ENCODE measurements at regions not wholly inside any gene's neighbourhood (a gene's known extent, or its start where the extent isn't known, plus 50 kb on each side); places are given as distances from the start of the nearest gene placed in this dataset.

DNA sequence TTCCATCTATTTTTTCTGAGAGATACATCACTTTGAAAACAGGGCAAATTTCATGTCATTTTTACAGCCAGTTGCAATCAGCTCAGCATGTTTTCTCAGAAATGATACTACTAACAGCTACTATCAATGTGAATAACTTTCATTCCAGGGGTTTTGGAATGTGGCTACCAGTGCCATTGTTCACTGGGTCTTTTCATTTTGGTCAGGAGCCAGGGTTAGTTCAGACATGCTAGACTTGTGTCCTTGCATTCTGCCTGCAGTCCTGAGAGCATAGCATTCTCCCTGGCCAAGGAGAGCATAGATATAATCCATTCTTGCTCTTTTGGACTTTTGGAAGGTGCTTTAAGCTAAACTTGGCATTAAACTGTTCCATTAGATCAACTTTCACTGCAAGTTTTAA is 160.9 kb upstream of the NEBL start:
- no peak for ATAC-seq
- Histone ChIP-seq H3K9me3 (no peaks in the 10 kb centered on the region), H3K4me3 (no peak overlapping the region), H3K27ac (no peak overlapping the region), H3K36me3 (replicated peaks in 1 of 2; ENCODE audit: insufficient read depth in 1 of 2, low read depth in 2 of 2) (no peaks in the 10 kb centered on the region), H3K4me1 (peaks cover 14% of the 10 kb centered on the region), H3K27me3 (no peaks in the 10 kb centered on the region)
- TF ChIP-seq POLR2A (IDR thresholded peaks at IDR 0.05) (no peak), CTCF (IDR thresholded peaks at IDR 0.05) (no peak)
- DNase-seq, result no peak
- intact Hi-C loops (cut with DNase I), result no loop called here

DNA sequence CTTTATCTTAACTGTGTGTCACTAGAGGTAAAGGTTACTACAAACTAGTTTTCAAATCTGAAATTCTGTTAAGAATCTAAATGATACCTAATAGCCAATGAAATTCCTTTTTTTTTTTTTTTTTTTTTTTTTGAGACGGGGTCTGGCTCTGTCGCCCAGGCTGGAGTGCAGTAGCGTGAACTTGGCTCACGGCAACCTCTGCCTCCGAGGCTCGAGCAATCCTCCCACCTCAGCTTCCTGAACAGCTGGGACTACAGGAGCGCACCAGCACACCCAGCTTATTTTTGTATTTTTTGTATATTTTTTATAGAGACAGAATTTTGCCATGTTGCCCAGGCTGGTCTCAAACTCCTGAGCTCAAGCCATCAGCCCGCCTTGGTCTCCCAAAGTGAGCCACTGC is 160.3 kb upstream of the NEBL start:
- no peaks in the 10 kb centered on the region for H3K27me3 ChIP-seq
- H3K9me3 ChIP-seq, result no peaks in the 10 kb centered on the region
- intact Hi-C loops (cut with DNase I), result no loop called here
- H3K36me3 ChIP-seq (replicated peaks in 1 of 2; ENCODE audit: insufficient read depth in 1 of 2, low read depth in 2 of 2), result no peaks in the 10 kb centered on the region
- no peak for DNase-seq
- no peak overlapping the region for H3K4me3 ChIP-seq
- ATAC-seq, result no peak
- TF ChIP-seq CTCF (IDR thresholded peaks at IDR 0.05), result no peak
- TF ChIP-seq POLR2A (IDR thresholded peaks at IDR 0.05), result no peak
- WGBS, 2 donors, result 80 to 92% methylated on average over 7 to 8 of the region's 8 CpGs
- peaks cover 9% of the 10 kb centered on the region for H3K4me1 ChIP-seq
- no peak overlapping the region for H3K27ac ChIP-seq

DNA sequence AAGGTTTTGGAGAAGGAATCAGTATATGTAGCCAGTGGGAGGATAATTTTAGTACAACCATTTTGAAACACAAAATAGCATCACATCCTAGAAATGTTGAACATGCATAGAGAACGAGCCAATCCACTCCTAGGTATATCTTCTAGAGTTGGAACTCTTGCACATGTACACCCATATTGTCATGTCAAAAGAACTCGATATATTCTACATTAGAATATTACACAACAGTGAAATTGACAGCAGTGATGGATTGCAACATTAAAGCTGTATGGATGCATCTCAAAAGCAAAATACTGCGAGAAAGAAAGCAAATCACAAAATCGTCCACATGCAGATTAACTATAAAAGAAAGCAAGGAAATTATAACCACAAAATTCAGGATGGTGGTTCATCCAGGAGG is 159.3 kb upstream of the NEBL start:
- no peak for ATAC-seq
- no peaks in the 10 kb centered on the region for H3K9me3 ChIP-seq
- WGBS, 2 donors, result 67 to 77% methylated on average over 4 of the region's 4 CpGs
- H3K4me1 ChIP-seq, result no peaks in the 10 kb centered on the region
- no peaks in the 10 kb centered on the region for H3K36me3 ChIP-seq (replicated peaks in 1 of 2; ENCODE audit: insufficient read depth in 1 of 2, low read depth in 2 of 2)
- intact Hi-C loops (cut with DNase I), result no loop called here
- no peak overlapping the region for H3K27ac ChIP-seq
- H3K27me3 ChIP-seq, result no peaks in the 10 kb centered on the region
- DNase-seq, result no peak
- TF ChIP-seq CTCF (IDR thresholded peaks at IDR 0.05) (no peak), POLR2A (IDR thresholded peaks at IDR 0.05) (no peak)
- H3K4me3 ChIP-seq, result no peak overlapping the region

GRCh38 chr10:21055339-21056135 is 158.4 kb upstream of the NEBL start:
- no peak for DNase-seq
- intact Hi-C loops (cut with DNase I), result no loop called here
- no peak for ATAC-seq
- H3K36me3 ChIP-seq (replicated peaks in 1 of 2; ENCODE audit: insufficient read depth in 1 of 2, low read depth in 2 of 2), result no peaks in the 10 kb centered on the region
- H3K27ac ChIP-seq, result no peak overlapping the region
- no peaks in the 10 kb centered on the region for H3K4me1 ChIP-seq
- 73 to 75% methylated on average over 12 of the region's 12 CpGs for WGBS, 2 donors
- H3K9me3 ChIP-seq, result no peaks in the 10 kb centered on the region
- TF ChIP-seq POLR2A (IDR thresholded peaks at IDR 0.05) (no peak), CTCF (IDR thresholded peaks at IDR 0.05) (no peak)
- no peaks in the 10 kb centered on the region for H3K27me3 ChIP-seq
- H3K4me3 ChIP-seq, result no peak overlapping the region
